Trophoblast cell (in vitro differentiated cells and primary cell): ENCODE measurements at regions not wholly inside any gene's neighbourhood (a gene's known extent, or its start where the extent isn't known, plus 50 kb on each side); places are given as distances from the start of the nearest gene placed in this dataset.
"Not testable (repeated sequence)": the region's sequence is repeated elsewhere in the genome, so short reads cannot be mapped to it uniquely, and the experiment has no call there.

Experiments used
- DNase-seq, 2 donors: peaks; one replicate each; pipeline ENCODE4 v3.0.0-alpha.2; 2016
- H2AFZ ChIP-seq: 2 replicates; pipeline ENCODE4 v1.6.1; 2013; ENCODE audit warnings: low read length, moderate library complexity, mild to moderate bottlenecking; ENCODE audit not compliant: insufficient read depth, poor library complexity
- H2AK5ac ChIP-seq: 2 replicates; pipeline ENCODE4 v1.6.1; 2013; ENCODE audit warnings: mild to moderate bottlenecking, low read length
- H2BK120ac ChIP-seq: 2 replicates; pipeline ENCODE4 v1.6.1; 2013; ENCODE audit warnings: low read length, mild to moderate bottlenecking, moderate library complexity; ENCODE audit not compliant: insufficient read depth, poor library complexity
- H2BK12ac ChIP-seq: 2 replicates; pipeline ENCODE4 v1.6.1; 2013; ENCODE audit warnings: mild to moderate bottlenecking, low read length, moderate library complexity
- H2BK5ac ChIP-seq: 2 replicates; pipeline ENCODE4 v1.6.1; 2013; ENCODE audit warnings: low read length, low read depth, moderate library complexity, mild to moderate bottlenecking; ENCODE audit not compliant: poor library complexity
- H3K14ac ChIP-seq: 2 replicates; pipeline ENCODE4 v1.6.1; 2013; ENCODE audit warnings: mild to moderate bottlenecking, low read length
- H3K18ac ChIP-seq: 2 replicates; pipeline ENCODE4 v1.6.1; 2013; ENCODE audit warnings: mild to moderate bottlenecking, low read length
- H3K23ac ChIP-seq: 2 replicates; pipeline ENCODE4 v1.6.1; 2013; ENCODE audit warnings: low read length
- H3K27ac ChIP-seq: 2 replicates; pipeline ENCODE4 v1.5.1; 2013; ENCODE audit warnings: low read depth, mild to moderate bottlenecking, inconsistent platforms, low read length, moderate library complexity
- H3K27me3 ChIP-seq: 2 replicates; pipeline ENCODE4 v1.6.1; 2013; ENCODE audit warnings: inconsistent platforms, mild to moderate bottlenecking, low read length, moderate library complexity; ENCODE audit not compliant: insufficient read depth
- H3K36me3 ChIP-seq, 2 experiments: 1 replicate in 1 of 2; 2 replicates in 1 of 2; pipeline ENCODE4 v1.6.1; 2013; ENCODE audit warnings: low read length in 2 of 2, mild to moderate bottlenecking in 2 of 2, moderate library complexity in 1 of 2; ENCODE audit not compliant: insufficient read depth in 2 of 2, control insufficient read depth in 1 of 2
- H3K4ac ChIP-seq: 2 replicates; pipeline ENCODE4 v1.6.1; 2013; ENCODE audit warnings: low read depth, mild to moderate bottlenecking, low read length, moderate library complexity
- H3K4me1 ChIP-seq, 2 experiments: 1 replicate in 1 of 2; 2 replicates in 1 of 2; pipeline ENCODE4 v1.6.1; 2013; ENCODE audit warnings: low read length in 2 of 2, mild to moderate bottlenecking in 2 of 2, moderate library complexity in 1 of 2; ENCODE audit not compliant: insufficient read depth in 2 of 2, control insufficient read depth in 1 of 2
- H3K4me2 ChIP-seq: 2 replicates; pipeline ENCODE4 v1.6.1; 2013; ENCODE audit warnings: inconsistent platforms, mild to moderate bottlenecking, low read length, moderate library complexity
- H3K4me3 ChIP-seq: 2 replicates; pipeline ENCODE4 v1.5.1; 2013; ENCODE audit warnings: mild to moderate bottlenecking, low read depth, low read length, inconsistent platforms
- H3K79me1 ChIP-seq: one replicate; pipeline ENCODE4 v1.6.1; 2013; ENCODE audit warnings: low read length
- H3K79me2 ChIP-seq: 2 replicates; pipeline ENCODE4 v1.6.1; 2013; ENCODE audit warnings: low read length, mild to moderate bottlenecking; ENCODE audit not compliant: control insufficient read depth, insufficient read depth, poor library complexity
- H3K9ac ChIP-seq: 2 replicates; pipeline ENCODE4 v1.6.1; 2013; ENCODE audit warnings: mild to moderate bottlenecking, low read length
- H3K9me3 ChIP-seq: 2 replicates; pipeline ENCODE4 v1.6.1; 2013; ENCODE audit warnings: low read depth, mild to moderate bottlenecking, control low read depth, inconsistent platforms, low read length; ENCODE audit not compliant: insufficient read depth
- H4K12ac ChIP-seq: 2 replicates; pipeline ENCODE4 v1.6.1; 2013; ENCODE audit warnings: low read depth, mild to moderate bottlenecking, low read length, moderate library complexity
- H4K8ac ChIP-seq: 2 replicates; pipeline ENCODE4 v1.6.1; 2013; ENCODE audit warnings: low read depth, mild to moderate bottlenecking, low read length, moderate library complexity
- H4K91ac ChIP-seq: one replicate; pipeline ENCODE4 v1.6.1; 2013; ENCODE audit warnings: low read depth, mild to moderate bottlenecking, low read length, moderate library complexity
- WGBS: extraction: QIAGEN DNeasy Blood & Tissue Kit; methylation state at CpG from one replicate; pipeline ENCODE4 v1.1.7; 2013; ENCODE audit warnings: missing lambda C conversion rate; ENCODE audit not compliant: insufficient read length, insufficient coverage; ENCODE audit errors: extremely low coverage; 5-methylcytosine and 5-hydroxymethylcytosine counted together

- Histone ChIP-seq H3K4me1 (no peaks in the 10 kb centered on the region), H3K4ac (no peak overlapping the region), H2BK120ac (no peak overlapping the region), H2AK5ac (no peak overlapping the region), H3K27ac (no peak overlapping the region), H2BK12ac (no peak overlapping the region), H4K12ac (no peak overlapping the region), H3K36me3 (no peaks in the 10 kb centered on the region), H2AFZ (no peak overlapping the region), H3K23ac (no peak overlapping the region), H3K79me2 (no peaks in the 10 kb centered on the region), H3K14ac (no peak overlapping the region), H4K8ac (no peak overlapping the region), H3K4me3 (no peak overlapping the region), H3K18ac (no peak overlapping the region), H3K79me1 (no peaks in the 10 kb centered on the region), H3K4me2 (no peak overlapping the region), H4K91ac (no peak overlapping the region), H3K9me3 (no peaks in the 10 kb centered on the region), H3K9ac (no peak overlapping the region), H2BK5ac (no peak overlapping the region), H3K27me3 (no peaks in the 10 kb centered on the region)
- no CpG with 5 or more reads among the region's 6 CpGs for WGBS
- no peak for DNase-seq
Measured at GRCh38 chr7:152931633-152932032, 172.1 kb downstream of the ACTR3B start.

- Histone ChIP-seq H4K91ac (no peak overlapping the region), H2BK5ac (no peak overlapping the region), H3K4me1 (no peaks in the 10 kb centered on the region), H3K23ac (no peak overlapping the region), H2BK120ac (no peak overlapping the region), H2AFZ (no peak overlapping the region), H4K12ac (no peak overlapping the region), H4K8ac (no peak overlapping the region), H3K9me3 (no peaks in the 10 kb centered on the region), H3K4ac (no peak overlapping the region), H3K36me3 (no peaks in the 10 kb centered on the region), H3K79me1 (no peaks in the 10 kb centered on the region), H3K27me3 (no peaks in the 10 kb centered on the region), H3K4me2 (no peak overlapping the region), H3K79me2 (no peaks in the 10 kb centered on the region), H3K4me3 (no peak overlapping the region), H3K27ac (no peak overlapping the region), H3K14ac (no peak overlapping the region), H2AK5ac (no peak overlapping the region), H2BK12ac (no peak overlapping the region), H3K9ac (no peak overlapping the region), H3K18ac (no peak overlapping the region)
- no CpG with 5 or more reads among the region's 1 CpG for WGBS
- DNase-seq: no peak
Measured at GRCh38 chr7:152937282-152937681, 177.7 kb downstream of the ACTR3B start.

- not testable (repeated sequence) for H3K14ac ChIP-seq, H3K4me2 ChIP-seq, H3K79me1 ChIP-seq, H3K4ac ChIP-seq, H3K23ac ChIP-seq, H2BK5ac ChIP-seq, H4K8ac ChIP-seq, H3K79me2 ChIP-seq, H3K27me3 ChIP-seq, H3K36me3 ChIP-seq, H3K9me3 ChIP-seq, H2BK120ac ChIP-seq, H3K27ac ChIP-seq, H3K18ac ChIP-seq, H2AK5ac ChIP-seq, H3K4me3 ChIP-seq, H3K9ac ChIP-seq, H4K91ac ChIP-seq, H3K4me1 ChIP-seq, H4K12ac ChIP-seq, DNase-seq, H2AFZ ChIP-seq, H2BK12ac ChIP-seq
- WGBS: no CpG with 5 or more reads among the region's 2 CpGs
Measured at GRCh38 chr7:152946616-152947015, 187.1 kb downstream of the ACTR3B start.

- H2AK5ac ChIP-seq: no peak overlapping the region
- H3K14ac ChIP-seq: no peak overlapping the region
- no peak overlapping the region for H4K12ac ChIP-seq
- H2BK120ac ChIP-seq: no peak overlapping the region
- no peak overlapping the region for H3K9ac ChIP-seq
- no peak overlapping the region for H3K4me2 ChIP-seq
- no peak overlapping the region for H3K4me3 ChIP-seq
- DNase-seq: no peak
- no peaks in the 10 kb centered on the region for H3K4me1 ChIP-seq
- H3K23ac ChIP-seq: no peak overlapping the region
- H4K91ac ChIP-seq: no peak overlapping the region
- H3K36me3 ChIP-seq: no peaks in the 10 kb centered on the region
- H3K27me3 ChIP-seq: no peaks in the 10 kb centered on the region
- H4K8ac ChIP-seq: no peak overlapping the region
- H3K4ac ChIP-seq: no peak overlapping the region
- H3K27ac ChIP-seq: no peak overlapping the region
- peaks cover 3% of the 10 kb centered on the region for H3K9me3 ChIP-seq
- H2BK5ac ChIP-seq: no peak overlapping the region
- no peak overlapping the region for H2AFZ ChIP-seq
- WGBS: no CpG with 5 or more reads among the region's 1 CpG
- no peak overlapping the region for H3K18ac ChIP-seq
- H3K79me2 ChIP-seq: no peaks in the 10 kb centered on the region
- no peaks in the 10 kb centered on the region for H3K79me1 ChIP-seq
- no peak overlapping the region for H2BK12ac ChIP-seq
Measured at GRCh38 chr7:152947686-152948085, 188.1 kb downstream of the ACTR3B start.
